H1 (cell line): ENCODE measurements at regions not wholly inside any gene's neighbourhood (a gene's known extent, or its start where the extent isn't known, plus 50 kb on each side); places are given as distances from the start of the nearest gene placed in this dataset.

Experiments
- CTCF ChIA-PET: fragments of 300-600 bp; sonication (Branson Sonifier 250); formaldehyde crosslinking; loops from one replicate; lab custom pipeline; 2021; ENCODE audit not compliant: partially characterized antibody; lab: Charles Lee
- POLR2A ChIA-PET: fragments of 300-600 bp; sonication (Branson Sonifier 250); formaldehyde crosslinking; loops from one replicate; lab custom pipeline; 2021; ENCODE audit warnings: inconsistent platforms; ENCODE audit not compliant: partially characterized antibody; lab: Charles Lee
- DNase-seq, 2 experiments: peaks; one replicate each; pipeline versions ENCODE4 v3.0.0 to v3.0.0-alpha.2; 2010 to 2022; ENCODE audit warnings: low spot score in 2 of 2, low read depth in 1 of 2, mixed read lengths in 1 of 2
- FAIRE-seq: peaks from 2 replicates; lab custom pipeline; 2011; peaks lifted over from hg19 to GRCh38; lab: Jason Lieb, UNC
- H2AFZ ChIP-seq: 2 replicates; pipeline ENCODE4 v1.8.1; 2012; ENCODE audit warnings: low read length, inconsistent platforms
- H2AK5ac ChIP-seq: 2 replicates; pipeline ENCODE4 v1.6.1; 2013; ENCODE audit warnings: low read depth, low read length
- H2BK120ac ChIP-seq: replicated peaks from 2 replicates; pipeline ENCODE3; 2013; ENCODE audit warnings: low read depth, low read length, inconsistent platforms
- H2BK12ac ChIP-seq: 2 replicates; pipeline ENCODE4 v1.6.1; 2013; ENCODE audit warnings: low read depth, low read length
- H2BK15ac ChIP-seq: 2 replicates; pipeline ENCODE4 v1.6.1; 2013; ENCODE audit warnings: low read length
- H2BK20ac ChIP-seq: 2 replicates; pipeline ENCODE4 v1.6.1; 2013; ENCODE audit warnings: low read length
- H2BK5ac ChIP-seq: 2 replicates; pipeline ENCODE4 v1.6.1; 2013; ENCODE audit warnings: low read depth, low read length
- H3K14ac ChIP-seq: 2 replicates; pipeline ENCODE4 v1.6.1; 2013; ENCODE audit warnings: inconsistent platforms; ENCODE audit not compliant: insufficient read length
- H3K18ac ChIP-seq: 2 replicates; pipeline ENCODE4 v1.6.1; 2013; ENCODE audit warnings: low read length; ENCODE audit errors: extremely low read depth
- H3K23ac ChIP-seq: 2 replicates; pipeline ENCODE4 v1.6.1; 2013; ENCODE audit warnings: inconsistent platforms; ENCODE audit not compliant: insufficient read length
- H3K23me2 ChIP-seq: 2 replicates; pipeline ENCODE4 v1.6.1; 2013; ENCODE audit warnings: low read depth, low read length
- H3K27ac ChIP-seq: 2 replicates; pipeline ENCODE4 v1.6.1; 2011; ENCODE audit warnings: low read depth, low read length, inconsistent platforms
- H3K27me3 ChIP-seq, 4 experiments: replicated peaks in 1 of 4; 1 replicate in 1 of 4; 2 replicates in 3 of 4; pipeline versions ENCODE4 v1.6.1 to v1.8.1; 2011 to 2013; ENCODE audit warnings: low read length in 3 of 4, mild to moderate bottlenecking in 3 of 4, inconsistent platforms in 2 of 4, mixed read lengths in 2 of 4, moderate library complexity in 1 of 4; ENCODE audit not compliant: control insufficient read depth in 3 of 4, insufficient read depth in 3 of 4; ENCODE audit errors: extremely low read depth in 1 of 4
- H3K36me3 ChIP-seq, 4 experiments: 2 replicates each; pipeline versions ENCODE4 v1.6.1 to v1.8.1; 2011 to 2013; ENCODE audit warnings: mild to moderate bottlenecking in 4 of 4, low read length in 3 of 4, moderate library complexity in 2 of 4, control low read depth in 1 of 4, inconsistent platforms in 1 of 4; ENCODE audit not compliant: insufficient read depth in 4 of 4, control insufficient read depth in 2 of 4
- H3K4ac ChIP-seq: replicated peaks from 2 replicates; pipeline ENCODE3; 2013; ENCODE audit warnings: low read length, low read depth, mixed read lengths, inconsistent platforms; ENCODE audit not compliant: insufficient read length
- H3K4me1 ChIP-seq, 4 experiments: replicated peaks in 1 of 4; 1 replicate in 1 of 4; 2 replicates in 3 of 4; pipeline versions ENCODE4 v1.6.1 to v1.8.1; 2011 to 2013; ENCODE audit warnings: low read length in 3 of 4, inconsistent platforms in 2 of 4, mixed read lengths in 1 of 4; ENCODE audit not compliant: insufficient read depth in 4 of 4, control insufficient read depth in 3 of 4
- H3K4me2 ChIP-seq, 2 experiments: 2 replicates each; pipeline versions ENCODE4 v1.6.1 to v1.8.1; 2011 to 2013; ENCODE audit warnings: low read depth in 2 of 2, low read length in 2 of 2, control low read depth in 1 of 2, inconsistent platforms in 1 of 2, mild to moderate bottlenecking in 1 of 2; ENCODE audit not compliant: insufficient read depth in 1 of 2
- H3K4me3 ChIP-seq, 4 experiments: fragments of 200-600, 300-600 bp in 1 of 4; sonication (generic), shearing (Covaris generic), sonication (Bioruptor Twin) in 1 of 4; 2 replicates each; pipeline versions ENCODE4 v1.5.1 to v1.8.1; 2011 to 2016; ENCODE audit warnings: low read length in 4 of 4, low read depth in 3 of 4, control low read depth in 2 of 4, inconsistent platforms in 2 of 4, mild to moderate bottlenecking in 2 of 4, mixed read lengths in 1 of 4, moderate library complexity in 1 of 4; ENCODE audit not compliant: insufficient read depth in 2 of 4; ENCODE audit errors: extremely low read depth in 1 of 4
- H3K56ac ChIP-seq: replicated peaks from 2 replicates; pipeline ENCODE3; 2013; ENCODE audit warnings: low read depth, mild to moderate bottlenecking, mixed read lengths, low read length, inconsistent platforms; ENCODE audit not compliant: insufficient read length
- H3K79me1 ChIP-seq: 2 replicates; pipeline ENCODE4 v1.6.1; 2013; ENCODE audit warnings: low read depth, low read length, control low read depth
- H3K79me2 ChIP-seq, 2 experiments: 2 replicates each; pipeline versions ENCODE4 v1.6.1 to v1.8.1; 2012 to 2013; ENCODE audit warnings: low read length in 2 of 2, mild to moderate bottlenecking in 2 of 2, inconsistent platforms in 1 of 2; ENCODE audit not compliant: insufficient read depth in 2 of 2, control insufficient read depth in 1 of 2
- H3K9ac ChIP-seq, 4 experiments: replicated peaks in 1 of 4; 1 replicate in 1 of 4; 2 replicates in 3 of 4; pipeline versions ENCODE4 v1.6.1 to v1.8.1; 2011 to 2013; ENCODE audit warnings: low read depth in 3 of 4, low read length in 3 of 4, control low read depth in 2 of 4, mild to moderate bottlenecking in 2 of 4, moderate library complexity in 2 of 4, inconsistent platforms in 1 of 4; ENCODE audit errors: extremely low read depth in 1 of 4
- H3K9me3 ChIP-seq, 2 experiments: 2 replicates each; pipeline versions ENCODE4 v1.6.1 to v1.8.1; 2012 to 2013; ENCODE audit warnings: mild to moderate bottlenecking in 2 of 2, moderate library complexity in 2 of 2, control low read depth in 1 of 2, inconsistent platforms in 1 of 2, low read depth in 1 of 2, low read length in 1 of 2, mixed read lengths in 1 of 2; ENCODE audit not compliant: insufficient read depth in 2 of 2
- H4K20me1 ChIP-seq, 2 experiments: replicated peaks in 1 of 2; 2 replicates each; pipeline versions ENCODE3 to v1.8.1; 2011 to 2013; ENCODE audit warnings: inconsistent platforms in 2 of 2, low read length in 2 of 2, mild to moderate bottlenecking in 1 of 2; ENCODE audit not compliant: insufficient read depth in 2 of 2, control insufficient read depth in 1 of 2
- H4K5ac ChIP-seq: 2 replicates; pipeline ENCODE4 v1.6.1; 2013; ENCODE audit warnings: low read length, low read depth, mixed read lengths, inconsistent platforms; ENCODE audit not compliant: insufficient read length
- H4K8ac ChIP-seq: 2 replicates; pipeline ENCODE4 v1.8.0; 2013; ENCODE audit warnings: mild to moderate bottlenecking, moderate library complexity, low read length, inconsistent platforms; ENCODE audit not compliant: insufficient read depth; ENCODE audit errors: extremely low read depth
- H4K91ac ChIP-seq: replicated peaks from 2 replicates; pipeline ENCODE3; 2013; ENCODE audit warnings: low read length, mixed read lengths, inconsistent platforms; ENCODE audit not compliant: insufficient read length
- CTCF ChIP-seq, 3 experiments: IDR thresholded peaks; 1 replicate in 2 of 3; 2 replicates in 1 of 3; pipeline versions ENCODE4 v1.5.1 to v1.6.1; 2011; ENCODE audit warnings: low read length in 3 of 3, mild to moderate bottlenecking in 3 of 3, inconsistent platforms in 2 of 3, low read depth in 1 of 3, moderate library complexity in 1 of 3; ENCODE audit not compliant: insufficient read depth in 1 of 3; ENCODE audit errors: control extremely low read depth in 1 of 3
- E2F6 ChIP-seq: IDR thresholded peaks from 2 replicates; pipeline ENCODE4 v1.6.1; 2012; ENCODE audit warnings: inconsistent platforms
- GABPA ChIP-seq: IDR thresholded peaks from 2 replicates; pipeline ENCODE4 v1.6.1; 2011; ENCODE audit warnings: mild to moderate bottlenecking, low read length, moderate library complexity, borderline replicate concordance; ENCODE audit not compliant: insufficient read depth
- KDM5A ChIP-seq: fragments of 200-600 bp; IDR thresholded peaks from 2 replicates; pipeline ENCODE4 v1.7.1; 2012; ENCODE audit warnings: mild to moderate bottlenecking, low read length, inconsistent platforms, mixed read lengths
- NRF1 ChIP-seq: IDR thresholded peaks from 2 replicates; pipeline ENCODE4 v1.6.1; 2011; ENCODE audit warnings: mild to moderate bottlenecking, low read depth, low read length, improper control_type of control experiment
- POU5F1 ChIP-seq: IDR thresholded peaks from 2 replicates; pipeline ENCODE4 v1.6.1; 2011; ENCODE audit warnings: low read depth, mild to moderate bottlenecking, low read length, moderate library complexity
- RBBP5 ChIP-seq: IDR thresholded peaks from 2 replicates; pipeline ENCODE4 v1.7.1; 2012; ENCODE audit warnings: low read depth, mild to moderate bottlenecking, inconsistent platforms, low read length, moderate library complexity, borderline replicate concordance
- RFX5 ChIP-seq: IDR thresholded peaks from 2 replicates; pipeline ENCODE4 v1.6.1; 2011; ENCODE audit warnings: low read depth, low read length, improper control_type of control experiment, borderline replicate concordance
- RNF2 ChIP-seq: fragments of 200-900, 300-1000 bp; sonication (generic); IDR thresholded peaks from 2 replicates; pipeline ENCODE4 v1.7.1; 2016; ENCODE audit warnings: borderline replicate concordance, low read depth, mild to moderate bottlenecking, antibody characterized with exemption, low read length; ENCODE audit not compliant: poor library complexity, severe bottlenecking; ENCODE audit errors: missing control alignments
- TAF1 ChIP-seq: IDR thresholded peaks from 2 replicates; pipeline ENCODE4 v1.6.1; 2011; ENCODE audit warnings: mild to moderate bottlenecking, low read depth, low read length
- TCF12 ChIP-seq: IDR thresholded peaks from 2 replicates; pipeline ENCODE4 v1.6.1; 2011; ENCODE audit warnings: low read depth, mild to moderate bottlenecking, low read length
- WGBS, 2 experiments: shearing (Covaris generic) in 1 of 2; methylation state at CpG; one replicate each; pipeline versions ENCODE4 v1.1.6 to v1.1.7; 2013 to 2015; ENCODE audit warnings: low lambda C conversion rate in 2 of 2, mixed read lengths in 2 of 2, inconsistent platforms in 1 of 2, low coverage in 1 of 2, missing lambda C conversion rate in 1 of 2; ENCODE audit not compliant: insufficient replicate concordance in 2 of 2, insufficient coverage in 1 of 2, insufficient read length in 1 of 2; ENCODE audit errors: extremely low coverage in 1 of 2, missing lambda C conversion rate in 1 of 2; 5-methylcytosine and 5-hydroxymethylcytosine counted together

GRCh38 chr10:8830876-8831275 is 776.4 kb downstream of the GATA3 start:
- no peaks in the 10 kb centered on the region for H3K4me1 ChIP-seq
- CTCF ChIA-PET = interaction anchor here (1.2 kb wide), 1 partner anchor 22 kb away, joined by 3 read pairs; no protein-coding TSS in a partner anchor
- no peaks in the 10 kb centered on the region for H3K79me1 ChIP-seq
- H2BK120ac ChIP-seq = no peak overlapping the region
- no peak overlapping the region for H3K23ac ChIP-seq
- H2BK15ac ChIP-seq = no peak overlapping the region
- no peak overlapping the region for H2BK5ac ChIP-seq
- H2AFZ ChIP-seq = no peak overlapping the region
- H2AK5ac ChIP-seq = no peak overlapping the region
- no peak overlapping the region for H4K8ac ChIP-seq
- H3K36me3 ChIP-seq = no peaks in the 10 kb centered on the region
- H4K91ac ChIP-seq = no peak overlapping the region
- no peak overlapping the region for H3K56ac ChIP-seq
- no peaks in the 10 kb centered on the region for H3K27me3 ChIP-seq
- H3K18ac ChIP-seq = no peak overlapping the region
- H4K20me1 ChIP-seq = no peaks in the 10 kb centered on the region
- H3K23me2 ChIP-seq = no peaks in the 10 kb centered on the region
- FAIRE-seq = no peak
- no peaks in the 10 kb centered on the region for H3K79me2 ChIP-seq
- no peak overlapping the region for H3K9ac ChIP-seq
- POLR2A ChIA-PET = no interaction called here
- H3K4me2 ChIP-seq = no peak overlapping the region
- no peaks in the 10 kb centered on the region for H3K9me3 ChIP-seq
- H4K5ac ChIP-seq = no peak overlapping the region
- no peak overlapping the region for H2BK20ac ChIP-seq
- H3K27ac ChIP-seq = no peak overlapping the region
- no peak overlapping the region for H3K4ac ChIP-seq
- H3K4me3 ChIP-seq = no peak overlapping the region
- no peak overlapping the region for H3K14ac ChIP-seq
- no peak for DNase-seq
- 79% methylated on average over 1 of the region's 1 CpG; no CpG with 5 or more reads in 1 of the 2 experiments for whole genome bisulfite sequencing, 2 experiments
- no peak overlapping the region for H2BK12ac ChIP-seq
- no peak for TF ChIP-seq RFX5
- TF ChIP-seq TCF12 = no peak
- no peak for TF ChIP-seq NRF1
- TF ChIP-seq TAF1 = no peak
- TF ChIP-seq RBBP5 = no peak
- no peak for TF ChIP-seq CTCF (IDR thresholded peaks at IDR 0.05; ENCODE audit: control extremely low read depth in 1 of 3, insufficient read depth in 1 of 3, low read depth in 1 of 3, low read length in 3 of 3)
- no peak for TF ChIP-seq E2F6
- TF ChIP-seq KDM5A = no peak
- no peak for TF ChIP-seq GABPA
- TF ChIP-seq RNF2 = no peak
- TF ChIP-seq POU5F1 = no peak
